ENCODE measurements at regions not wholly inside any gene's neighbourhood (a gene's known extent, or its start where the extent isn't known, plus 50 kb on each side); places are given as distances from the start of the nearest gene placed in this dataset.
A peak's percentile ranks its signal among the peaks of the same experiment; 100 is the strongest.

GRCh38 chr6:131519670-131520436 is 53.2 kb upstream of the ARG1 start:
- Histone ChIP-seq H3K36me3 (ENCODE audit: control insufficient read depth, insufficient read depth, low read length) (no peaks in the 10 kb centered on the region), H3K27me3 (ENCODE audit: control insufficient read depth, insufficient read depth, low read length) (no peaks in the 10 kb centered on the region), H3K4me3 (ENCODE audit: low read depth in 2 of 2, low read length in 2 of 2) (no peak overlapping the region), H3K4me1 (ENCODE audit: control insufficient read depth, insufficient read depth, low read length) (no peaks in the 10 kb centered on the region), H3K27ac (ENCODE audit: low read length) (no peak overlapping the region), H3K9me3 (ENCODE audit: control insufficient read depth, insufficient read depth, low read depth, low read length) (no peaks in the 10 kb centered on the region)
- TF ChIP-seq CTCF (IDR thresholded peaks at IDR 0.05): peak; percentile 75
- TF ChIP-seq SIN3A (IDR thresholded peaks at IDR 0.05; ENCODE audit: borderline replicate concordance, insufficient read depth, low read depth, low read length): no peak
- intact Hi-C loops (cut with micrococcal nuclease; ENCODE audit: unreplicated experiment) (loop anchor here (5.0 kb wide), 1 partner anchor 1503 kb away; the partner anchor contains the start of gene L3MBTL3), in situ Hi-C loops (cut with HindIII; ENCODE audit: low pct_unique_long_range_greater_than_20kb, low sequenced_read_pairs) (no loop called here)
- no TSS peak for BruUV-seq (replicated peaks)
- ChIA-PET POLR2A (interaction anchor here (0.6 kb wide), 1 partner anchor 190 kb away, joined by 7 read pairs; no protein-coding TSS in a partner anchor), CTCF (interaction anchor here (0.6 to 1.2 kb wide), 4 partner anchors 14 to 627 kb away, joined by 3 to 7 read pairs (median 4); no protein-coding TSS in a partner anchor)
- DNase-seq (ENCODE audit: low read depth, low spot score): no peak
- peak; percentile 91 for ATAC-seq
